Adrenal gland (tissue), 5 donors: ENCODE measurements at regions not wholly inside any gene's neighbourhood (a gene's known extent, or its start where the extent isn't known, plus 50 kb on each side); places are given as distances from the start of the nearest gene placed in this dataset.

Experiments used
- POLR2A ChIP-seq, 2 donors: fragments of 450-650 bp; IDR thresholded peaks; one replicate each; pipeline ENCODE4 v1.6.1; 2017; ENCODE audit warnings: antibody characterized with exemption in 2 of 2, mild to moderate bottlenecking in 2 of 2, moderate library complexity in 1 of 2
- TF ChIP-seq, protein P1 (sequence below), 6 experiments: fragments of 450-650 bp in 4 of 6; fragments of 200-600 bp in 2 of 6; sonication (generic) in 1 of 6; IDR thresholded peaks; 1 replicate in 5 of 6; 2 replicates in 1 of 6; pipeline versions ENCODE4 v1.5.1 to v1.8.0; 2016 to 2021; ENCODE audit warnings: antibody characterized with exemption in 6 of 6, mild to moderate bottlenecking in 2 of 6, moderate library complexity in 1 of 6
- donor health status: DM: no; HTN: no; CAD: no.

DNA sequence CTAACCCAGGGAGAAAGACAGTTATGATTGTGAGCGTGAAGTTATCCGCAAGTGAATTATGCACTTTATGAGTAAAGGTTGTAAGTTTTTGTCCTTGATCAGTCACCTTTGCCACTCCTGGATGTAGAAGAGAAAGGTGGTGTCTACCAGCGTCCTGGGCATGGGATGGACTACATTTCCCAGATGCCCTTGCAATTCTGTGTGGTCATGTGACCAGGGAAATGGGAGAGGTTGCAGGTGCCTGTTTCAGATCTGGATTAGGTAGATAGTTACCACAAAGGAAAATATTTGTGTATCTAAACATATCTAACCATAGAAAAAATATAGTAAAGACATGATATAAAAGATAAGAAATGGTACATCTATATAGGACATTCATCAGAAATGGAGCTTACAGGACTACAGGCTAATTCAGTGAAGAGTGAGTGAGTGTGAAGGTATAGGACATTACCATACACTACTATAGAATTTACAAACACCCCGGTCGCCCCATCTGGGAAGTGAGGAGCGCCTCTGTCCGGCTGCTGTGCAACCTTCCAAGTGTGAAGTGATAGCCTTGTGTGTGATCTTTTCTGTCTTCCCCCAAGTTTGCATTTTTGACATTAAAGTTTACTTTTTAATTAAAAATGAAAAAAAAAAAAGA is 51.6 kb upstream of the CACNA1A start:
- TF ChIP-seq, protein P1, sequence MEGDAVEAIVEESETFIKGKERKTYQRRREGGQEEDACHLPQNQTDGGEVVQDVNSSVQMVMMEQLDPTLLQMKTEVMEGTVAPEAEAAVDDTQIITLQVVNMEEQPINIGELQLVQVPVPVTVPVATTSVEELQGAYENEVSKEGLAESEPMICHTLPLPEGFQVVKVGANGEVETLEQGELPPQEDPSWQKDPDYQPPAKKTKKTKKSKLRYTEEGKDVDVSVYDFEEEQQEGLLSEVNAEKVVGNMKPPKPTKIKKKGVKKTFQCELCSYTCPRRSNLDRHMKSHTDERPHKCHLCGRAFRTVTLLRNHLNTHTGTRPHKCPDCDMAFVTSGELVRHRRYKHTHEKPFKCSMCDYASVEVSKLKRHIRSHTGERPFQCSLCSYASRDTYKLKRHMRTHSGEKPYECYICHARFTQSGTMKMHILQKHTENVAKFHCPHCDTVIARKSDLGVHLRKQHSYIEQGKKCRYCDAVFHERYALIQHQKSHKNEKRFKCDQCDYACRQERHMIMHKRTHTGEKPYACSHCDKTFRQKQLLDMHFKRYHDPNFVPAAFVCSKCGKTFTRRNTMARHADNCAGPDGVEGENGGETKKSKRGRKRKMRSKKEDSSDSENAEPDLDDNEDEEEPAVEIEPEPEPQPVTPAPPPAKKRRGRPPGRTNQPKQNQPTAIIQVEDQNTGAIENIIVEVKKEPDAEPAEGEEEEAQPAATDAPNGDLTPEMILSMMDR (IDR thresholded peaks at IDR 0.05) = no peak
- TF ChIP-seq POLR2A (IDR thresholded peaks at IDR 0.05) = no peak
